ENCODE measurements at regions not wholly inside any gene's neighbourhood (a gene's known extent, or its start where the extent isn't known, plus 50 kb on each side); places are given as distances from the start of the nearest gene placed in this dataset.
A peak's percentile ranks its signal among the peaks of the same experiment; 100 is the strongest.

- DNase-seq (ENCODE audit: low read depth) = no peak
Observed at GRCh38 chr10:63708421-63708820, 187.2 kb downstream of the REEP3 start.

GRCh38 chr10:63710703-63711102 is 189.5 kb downstream of the REEP3 start:
- no peak for DNase-seq (ENCODE audit: low read depth)

GRCh38 chr10:63711361-63711760 is 190.2 kb downstream of the REEP3 start:
- DNase-seq (ENCODE audit: low read depth) = no peak

- DNase-seq (ENCODE audit: low read depth) = no peak
Observed at GRCh38 chr10:63711867-63712716, 190.9 kb downstream of the REEP3 start.

GRCh38 chr10:63712717-63713115 is 191.5 kb downstream of the REEP3 start:
- DNase-seq (ENCODE audit: low read depth) = no peak

GRCh38 chr10:63713191-63714144 is 192.3 kb downstream of the REEP3 start:
- DNase-seq (ENCODE audit: low read depth) = no peak

- DNase-seq (ENCODE audit: low read depth) = no peak
Observed at GRCh38 chr10:63716016-63716580, 194.9 kb downstream of the REEP3 start.

GRCh38 chr10:63717027-63717715 is 196.0 kb downstream of the REEP3 start:
- DNase-seq (ENCODE audit: low read depth) = no peak

GRCh38 chr10:63718006-63718405 is 196.8 kb downstream of the REEP3 start:
- DNase-seq (ENCODE audit: low read depth) = no peak

- DNase-seq (ENCODE audit: low read depth) = no peak
Observed at GRCh38 chr10:63718421-63718820, 197.2 kb downstream of the REEP3 start.

- DNase-seq (ENCODE audit: low read depth) = no peak
Observed at GRCh38 chr10:63719226-63719856, 198.1 kb downstream of the REEP3 start.

- peak; percentile 38 for DNase-seq (ENCODE audit: low read depth)
Observed at GRCh38 chr10:63720072-63720537, 198.9 kb downstream of the REEP3 start.

- no peak for DNase-seq (ENCODE audit: low read depth)
Observed at GRCh38 chr10:63720676-63721075, 199.5 kb downstream of the REEP3 start.

GRCh38 chr10:63722537-63722936 is 201.3 kb downstream of the REEP3 start:
- no peak for DNase-seq (ENCODE audit: low read depth)

- DNase-seq (ENCODE audit: low read depth) = no peak
Observed at GRCh38 chr10:63723320-63723719, 202.1 kb downstream of the REEP3 start.

GRCh38 chr10:63723741-63724140 is 202.5 kb downstream of the REEP3 start:
- DNase-seq (ENCODE audit: low read depth) = no peak

- no peak for DNase-seq (ENCODE audit: low read depth)
Observed at GRCh38 chr10:63724922-63725321, 203.7 kb downstream of the REEP3 start.

- no peak for DNase-seq (ENCODE audit: low read depth)
Observed at GRCh38 chr10:63726867-63727266, 205.7 kb downstream of the REEP3 start.

GRCh38 chr10:63727636-63728035 is 206.4 kb downstream of the REEP3 start:
- no peak for DNase-seq (ENCODE audit: low read depth)

GRCh38 chr10:63735305-63735704 is 214.1 kb downstream of the REEP3 start:
- no peak for DNase-seq (ENCODE audit: low read depth)

- DNase-seq (ENCODE audit: low read depth) = no peak
Observed at GRCh38 chr10:63738410-63738809, 217.2 kb downstream of the REEP3 start.
